LNCAP (cell line): ENCODE measurements at regions not wholly inside any gene's neighbourhood (a gene's known extent, or its start where the extent isn't known, plus 50 kb on each side); places are given as distances from the start of the nearest gene placed in this dataset.

Source experiments
- CTCF ChIP-seq: fragments of 450-650 bp; IDR thresholded peaks from 2 replicates; pipeline ENCODE4 v1.5.1; 2017; ENCODE audit warnings: mild to moderate bottlenecking

GRCh38 chr20:40956542-40957264, 71.9 kb upstream of the TOP1 start:
- TF ChIP-seq CTCF, result no peak

GRCh38 chr20:40957265-40957760, 71.3 kb upstream of the TOP1 start:
- no peak for TF ChIP-seq CTCF

GRCh38 chr20:40958598-40958997, 70.0 kb upstream of the TOP1 start:
- TF ChIP-seq CTCF, result no peak

GRCh38 chr20:40959325-40960092, 69.1 kb upstream of the TOP1 start:
- no peak for TF ChIP-seq CTCF

- TF ChIP-seq CTCF, result no peak
Measured at GRCh38 chr20:40960101-40960500, 68.5 kb upstream of the TOP1 start.

- TF ChIP-seq CTCF, result no peak
Measured at GRCh38 chr20:40960521-40960956, 68.1 kb upstream of the TOP1 start.

- no peak for TF ChIP-seq CTCF
Measured at GRCh38 chr20:40961176-40961575, 67.4 kb upstream of the TOP1 start.
